IPS DF 19.7 (cell line): ENCODE measurements at regions not wholly inside any gene's neighbourhood (a gene's known extent, or its start where the extent isn't known, plus 50 kb on each side); places are given as distances from the start of the nearest gene placed in this dataset.

ENCODE experiments used
- DNase-seq: peaks from one replicate; pipeline ENCODE4 v3.0.0-alpha.2; 2013; ENCODE audit warnings: low read depth, low spot score

DNA sequence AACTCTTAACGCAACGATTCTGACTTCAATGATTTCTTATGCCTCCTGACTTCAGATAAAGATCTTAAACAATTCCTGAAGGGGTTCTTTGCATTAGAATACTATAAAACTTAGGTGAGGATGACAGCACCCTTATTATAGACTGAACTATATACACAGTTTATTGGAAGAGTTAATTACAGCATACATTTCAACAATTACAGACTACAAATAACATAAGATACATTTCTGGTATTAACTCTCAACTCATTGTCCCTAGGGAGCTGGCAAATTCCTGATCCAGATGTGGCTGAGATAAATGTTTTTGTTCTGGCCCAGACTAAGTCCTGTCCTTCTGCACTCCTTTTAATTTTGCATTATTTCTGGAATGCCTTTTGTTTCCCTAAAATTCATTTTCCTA lies 155.5 kb upstream of the TMC3 start:
- DNase-seq, result no peak

DNA sequence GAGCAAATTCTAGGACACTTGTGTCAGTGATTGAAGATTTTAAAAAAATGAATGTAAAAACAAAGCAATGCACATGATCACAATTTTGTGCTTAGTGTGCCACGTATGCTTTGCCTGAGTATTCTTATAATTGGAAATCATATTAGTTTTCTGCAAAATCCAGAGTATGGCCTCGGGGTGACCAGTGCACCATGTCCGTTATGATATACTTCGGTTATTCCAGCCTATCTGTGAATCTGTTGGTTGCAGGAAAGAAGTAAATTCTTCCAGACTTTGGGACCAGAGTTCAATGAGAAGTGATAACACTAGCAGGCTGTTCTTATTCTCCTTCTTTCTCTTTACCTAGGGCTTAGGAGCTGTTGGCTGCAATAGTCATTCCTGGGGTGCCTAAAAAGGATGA lies 152.0 kb upstream of the TMC3 start:
- DNase-seq, result no peak

DNA sequence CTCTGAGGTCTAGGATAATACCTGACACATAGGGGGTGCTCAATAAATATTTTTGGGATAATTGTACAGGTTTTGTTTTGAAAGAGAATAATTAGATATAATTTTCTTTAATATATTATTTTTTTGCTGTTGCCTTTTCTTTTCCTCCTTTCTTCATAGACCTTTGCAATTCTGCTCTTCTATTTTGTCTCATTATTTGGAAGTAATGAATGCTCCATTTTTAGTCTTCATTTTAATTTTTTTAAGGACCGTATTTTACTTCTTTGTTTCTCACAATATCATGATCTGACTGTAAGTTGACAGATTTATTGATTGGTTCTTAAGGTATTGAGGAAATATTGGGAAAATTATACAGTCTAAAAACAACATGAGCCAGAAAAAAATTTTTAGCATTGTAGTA lies 150.5 kb upstream of the TMC3 start:
- no peak for DNase-seq

DNA sequence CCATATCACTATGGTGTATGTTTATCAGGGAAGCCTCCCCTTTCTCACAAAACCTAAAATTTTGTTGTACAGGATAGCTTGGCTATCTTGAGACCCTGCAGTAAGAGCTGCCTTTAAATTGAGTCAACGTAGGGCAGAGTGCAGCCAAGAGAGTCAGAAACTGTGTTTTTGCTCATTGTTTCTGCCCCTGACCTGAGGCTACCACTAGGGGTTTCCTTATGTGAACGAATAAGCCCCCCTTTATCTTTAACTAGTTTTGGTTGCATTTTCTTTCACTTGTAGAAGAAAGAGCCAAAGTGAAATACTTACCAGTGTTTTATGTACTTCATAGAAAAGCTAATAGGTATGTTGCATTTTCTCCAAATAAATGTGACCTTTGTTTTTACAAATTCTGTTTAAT lies 149.9 kb upstream of the TMC3 start:
- DNase-seq, result no peak

DNA sequence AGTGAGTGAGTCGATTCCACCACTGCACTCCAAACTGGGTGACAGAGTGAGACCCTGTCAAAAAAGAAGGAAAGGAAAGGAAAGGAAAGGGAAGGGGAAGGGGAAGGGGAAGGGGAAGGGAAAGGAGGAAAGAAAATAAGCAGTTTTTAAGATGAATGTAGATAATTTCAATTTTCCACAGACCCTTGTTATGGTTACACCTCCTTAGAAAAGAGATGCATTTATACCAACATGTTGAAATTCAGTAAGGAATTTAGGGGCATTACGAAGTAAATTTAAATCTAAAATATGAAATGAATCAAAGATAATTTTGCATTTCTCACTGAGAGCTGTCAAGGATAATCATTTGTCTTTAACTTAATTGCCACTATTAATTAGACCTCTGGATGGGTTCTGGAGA lies 146.5 kb upstream of the TMC3 start:
- no peak for DNase-seq

DNA sequence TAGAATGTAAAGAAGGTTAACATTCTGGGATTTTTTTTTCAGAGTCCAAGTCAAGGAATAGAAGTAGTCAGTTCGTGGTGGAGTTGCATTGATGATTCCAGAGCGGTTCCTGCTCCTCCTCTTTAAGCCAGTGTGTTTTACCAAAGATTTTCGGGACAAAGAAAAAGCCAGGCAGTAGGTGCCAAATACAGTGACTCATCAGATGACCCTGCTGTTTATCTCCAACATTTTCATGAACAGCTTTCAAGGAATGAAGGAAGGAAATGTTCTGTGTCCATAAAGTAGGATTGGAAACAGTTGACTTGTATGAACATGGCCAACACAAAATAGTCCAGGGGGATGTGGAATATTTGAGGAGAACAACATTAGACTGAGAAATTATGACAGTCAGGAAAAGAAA lies 142.4 kb upstream of the TMC3 start:
- no peak for DNase-seq

DNA sequence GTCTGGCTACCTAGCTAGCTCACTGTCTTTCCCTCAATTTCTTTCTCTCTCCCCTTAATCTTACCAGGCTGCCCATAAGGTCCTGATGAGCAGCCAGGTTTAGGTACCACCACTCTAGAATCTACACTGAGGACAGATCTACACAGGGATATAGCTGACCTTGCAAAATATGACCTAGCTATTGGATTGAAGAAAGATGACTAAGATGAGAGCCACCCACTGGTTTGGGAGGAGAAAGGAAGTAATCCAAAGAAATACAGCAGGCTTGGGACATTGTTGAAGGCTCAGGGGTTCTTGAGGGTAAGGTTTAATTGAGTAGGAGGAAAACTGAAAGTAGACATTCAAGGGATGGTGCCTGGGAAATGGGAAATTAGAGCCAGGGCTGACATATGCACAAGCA lies 142.0 kb upstream of the TMC3 start:
- no peak for DNase-seq

DNA sequence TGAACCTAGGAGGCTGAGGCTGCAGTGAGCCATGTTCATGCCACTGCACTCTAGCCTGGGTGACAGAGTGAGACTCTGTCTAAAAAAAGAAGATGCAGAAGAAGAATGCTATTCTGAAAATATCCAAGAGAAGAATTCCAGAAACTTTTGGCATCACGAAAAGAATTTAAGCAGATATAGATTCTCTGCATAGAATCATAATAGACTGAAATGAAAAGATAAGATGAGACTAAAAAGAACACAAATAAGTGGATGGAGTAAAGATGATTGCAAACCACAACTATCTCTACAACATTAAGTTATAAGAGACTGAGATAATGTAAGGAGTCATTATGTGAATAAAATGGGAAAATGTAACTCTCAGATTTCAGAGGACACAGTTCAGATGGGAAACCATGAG lies 140.7 kb upstream of the TMC3 start:
- no peak for DNase-seq

DNA sequence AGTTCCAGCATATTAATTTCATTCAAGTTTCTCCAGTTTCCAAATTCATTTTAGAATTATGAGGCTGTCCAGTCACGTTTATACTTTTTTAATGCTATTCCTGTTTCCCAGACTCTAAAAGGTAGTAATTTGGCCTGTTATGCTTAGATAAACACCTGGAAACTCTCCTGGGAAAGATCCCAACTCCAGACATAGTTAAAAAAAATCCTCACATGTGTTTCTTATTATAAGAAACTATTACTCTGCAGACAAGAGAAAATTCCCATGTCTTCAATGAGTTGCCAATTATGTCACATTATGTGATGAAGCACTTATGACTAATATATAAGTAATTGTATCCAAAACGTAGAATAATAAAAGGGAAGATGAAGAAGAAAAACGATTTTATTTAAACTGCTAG lies 137.1 kb upstream of the TMC3 start:
- no peak for DNase-seq

DNA sequence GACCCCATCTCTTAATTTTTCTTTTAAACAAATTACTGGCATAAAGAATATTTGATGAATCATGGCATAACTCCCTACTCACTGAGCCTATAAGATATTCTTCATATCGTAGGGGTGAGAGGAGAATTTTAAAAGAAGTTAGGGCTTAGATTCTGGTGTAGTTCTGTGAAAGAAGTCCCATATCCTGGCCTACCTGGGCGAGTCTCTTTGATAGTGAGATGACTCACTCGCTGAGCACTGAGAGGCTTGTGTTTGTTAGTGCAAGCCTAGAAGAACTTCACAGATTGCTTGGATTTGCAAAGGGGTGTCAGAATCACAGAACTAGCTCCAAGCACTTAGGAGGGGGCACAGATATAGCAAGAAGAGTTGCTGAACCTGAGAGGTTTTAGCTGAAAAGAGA lies 133.8 kb upstream of the TMC3 start:
- DNase-seq, result no peak

DNA sequence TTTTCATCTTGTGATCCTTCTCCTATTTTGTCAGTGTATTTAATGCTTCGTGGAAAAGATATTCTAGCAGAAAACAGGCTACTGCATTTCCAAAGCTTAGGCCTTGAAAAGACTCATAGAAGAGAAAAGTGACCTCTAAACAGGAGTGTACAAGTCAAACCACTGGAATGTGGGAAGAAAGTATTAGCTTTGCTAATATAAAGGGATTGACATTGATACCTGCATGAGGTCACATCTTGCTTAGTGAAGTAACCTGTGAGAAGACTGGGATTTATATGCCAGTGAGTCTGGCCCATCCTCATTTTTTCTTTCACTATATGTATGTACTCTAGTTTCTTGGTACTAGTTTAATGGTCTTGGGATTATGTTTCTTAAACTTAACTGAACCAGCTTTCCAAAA lies 132.9 kb upstream of the TMC3 start:
- no peak for DNase-seq

DNA sequence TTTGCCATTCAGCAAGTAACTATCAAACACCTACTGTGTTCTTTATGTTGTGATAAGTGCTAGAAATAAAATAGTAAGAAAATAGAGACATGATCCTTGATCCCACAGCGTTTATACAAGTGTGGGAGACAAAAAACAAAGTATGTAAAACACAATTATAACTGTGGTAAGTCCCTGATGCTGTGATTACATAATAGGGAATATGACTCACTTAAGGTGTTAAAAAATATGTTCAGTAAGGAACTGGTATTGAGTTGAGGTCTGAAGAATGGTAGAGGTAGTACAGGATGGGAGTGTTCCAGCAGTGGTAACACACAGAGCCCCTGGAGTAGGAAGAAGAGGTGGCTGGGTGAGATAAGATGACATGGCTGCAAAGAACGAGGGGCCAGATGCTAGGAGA lies 132.1 kb upstream of the TMC3 start:
- no peak for DNase-seq

DNA sequence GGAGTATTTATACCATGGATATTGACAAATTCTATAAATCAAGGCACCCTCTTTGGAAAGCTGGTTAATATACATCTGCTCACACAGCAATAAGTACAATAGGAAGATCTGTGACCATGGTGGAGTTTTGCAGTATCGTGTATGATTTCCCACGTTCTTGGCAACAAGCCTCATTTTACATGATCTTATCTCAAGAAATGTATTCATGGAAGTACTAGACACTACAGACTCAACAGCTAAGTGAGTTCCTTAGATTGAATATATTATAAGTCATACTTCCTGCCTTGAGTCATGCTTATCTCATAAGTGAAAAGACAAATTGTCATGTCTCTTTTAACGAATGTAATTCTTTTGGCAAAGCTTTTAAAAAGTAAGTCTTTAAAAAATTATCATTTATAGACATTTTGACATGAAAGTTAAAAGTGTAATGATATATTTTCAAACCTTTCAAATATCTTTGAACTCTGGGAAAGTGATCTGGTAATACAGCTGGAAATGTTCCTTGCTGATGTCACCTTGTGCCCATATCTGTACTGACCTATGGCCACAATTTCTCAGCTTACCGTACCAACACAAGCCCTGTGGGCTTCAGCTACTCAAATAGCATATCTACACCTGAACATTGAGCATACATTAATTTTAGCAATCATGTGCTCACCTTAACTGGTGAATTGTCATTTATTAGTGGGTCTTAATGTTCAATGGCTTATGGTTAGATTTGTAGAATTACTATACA lies 130.3 kb upstream of the TMC3 start:
- no peak for DNase-seq

DNA sequence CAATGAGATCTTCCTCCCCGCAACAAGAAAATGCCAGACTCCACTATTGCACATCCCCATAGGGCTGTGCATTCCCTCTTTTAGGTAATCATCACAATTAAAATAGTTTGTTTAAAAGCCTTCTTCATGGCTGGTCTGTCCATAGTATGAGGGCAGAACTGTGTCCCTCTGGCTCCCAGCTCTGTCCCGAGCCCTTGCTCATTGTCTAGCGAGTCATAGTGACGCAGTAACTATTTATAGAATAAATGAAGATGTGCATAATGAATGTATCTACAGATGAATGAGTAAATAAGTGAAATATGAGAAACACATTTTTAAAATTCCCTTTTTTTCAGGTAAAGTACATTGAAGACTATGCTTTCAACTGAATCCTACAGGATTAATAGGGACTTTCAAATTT lies 128.4 kb upstream of the TMC3 start:
- DNase-seq, result no peak

DNA sequence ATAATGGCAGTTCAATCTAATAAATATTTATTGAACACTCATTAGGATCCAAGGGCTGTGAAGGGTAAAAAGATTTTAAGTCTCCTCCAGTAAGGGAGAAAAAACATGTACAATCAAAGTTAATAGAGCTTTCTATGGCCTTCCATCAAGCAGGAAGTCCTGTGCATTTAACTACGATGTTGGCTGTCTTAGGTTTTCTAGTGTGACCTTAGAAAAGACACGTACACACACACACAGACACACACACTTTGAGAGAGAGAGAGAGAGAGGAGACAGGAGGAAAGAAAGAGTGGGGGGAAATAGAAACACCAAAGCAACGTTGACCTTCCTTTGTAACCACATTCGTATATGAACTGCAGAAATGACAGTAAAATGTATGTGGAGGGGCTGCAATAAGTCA lies 126.1 kb upstream of the TMC3 start:
- no peak for DNase-seq

DNA sequence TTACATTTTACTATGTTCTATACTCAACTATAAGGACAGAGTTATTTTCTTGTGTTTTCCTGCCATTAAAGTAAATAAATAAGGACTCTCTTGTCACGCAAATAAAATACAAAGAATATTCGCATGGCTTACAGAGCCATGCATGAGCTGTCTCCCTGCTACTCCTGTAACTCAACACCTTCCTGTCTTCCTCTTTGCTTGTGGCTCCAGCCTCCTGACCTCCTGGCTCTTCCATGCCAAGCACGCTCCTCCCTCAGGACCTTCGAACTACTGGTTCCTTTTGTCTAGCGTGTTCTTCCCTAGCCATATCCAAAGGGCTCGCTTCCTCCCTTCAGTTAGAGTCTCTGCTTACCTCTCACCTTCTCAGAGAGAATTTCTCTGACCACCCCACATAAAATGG lies 124.3 kb upstream of the TMC3 start:
- DNase-seq, result no peak

DNA sequence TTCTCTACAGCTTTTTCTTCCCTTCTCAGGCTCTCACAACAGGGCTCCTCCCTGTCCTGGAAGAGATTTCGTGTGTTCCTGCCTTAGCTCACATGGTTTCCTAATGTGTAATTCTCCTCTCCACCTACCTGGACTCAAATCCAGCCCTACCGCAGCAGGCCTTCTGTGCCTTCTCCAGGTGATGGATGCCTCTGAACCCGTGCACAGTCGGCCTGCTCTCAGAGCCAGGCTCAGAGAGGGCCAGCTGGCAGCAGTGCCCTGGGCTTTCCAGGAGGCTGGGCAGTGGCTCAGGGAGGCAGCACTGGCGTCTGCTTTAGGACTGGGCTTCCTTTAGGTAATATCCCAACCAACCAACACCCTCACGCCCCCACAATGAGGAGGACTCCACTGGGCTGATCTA lies 123.2 kb upstream of the TMC3 start:
- no peak for DNase-seq

DNA sequence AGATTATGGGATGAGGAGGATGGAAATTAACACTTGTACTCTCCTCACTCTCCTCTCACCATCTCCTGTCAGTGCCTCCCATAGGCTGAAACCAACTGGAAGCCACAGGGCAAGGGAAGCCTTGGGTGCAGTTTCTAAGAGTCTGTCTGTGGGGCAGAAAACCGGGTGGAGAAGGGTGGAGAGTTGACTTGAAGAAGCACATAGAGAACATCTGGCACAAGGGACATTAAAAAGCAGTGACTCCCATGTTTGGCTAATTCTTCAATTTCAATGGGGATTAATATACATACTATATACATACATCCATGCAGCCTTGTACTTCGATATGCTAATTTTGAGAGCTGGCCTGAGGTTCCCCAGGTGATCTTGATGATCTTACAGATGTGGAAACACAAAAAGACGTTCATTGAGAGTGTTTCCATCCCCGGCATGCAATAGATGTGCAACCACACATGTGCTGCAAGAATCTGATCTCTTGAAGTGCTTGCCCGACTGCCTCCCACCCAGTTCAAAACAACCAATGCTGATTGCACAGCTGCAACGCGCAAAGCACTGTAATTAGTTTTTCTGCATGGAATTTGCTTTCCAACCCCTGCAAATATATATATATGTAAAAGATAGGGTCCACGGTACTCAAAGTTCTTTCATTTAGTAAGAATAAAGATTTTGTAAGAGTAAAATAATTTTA lies 121.9 kb upstream of the TMC3 start:
- DNase-seq, result no peak

DNA sequence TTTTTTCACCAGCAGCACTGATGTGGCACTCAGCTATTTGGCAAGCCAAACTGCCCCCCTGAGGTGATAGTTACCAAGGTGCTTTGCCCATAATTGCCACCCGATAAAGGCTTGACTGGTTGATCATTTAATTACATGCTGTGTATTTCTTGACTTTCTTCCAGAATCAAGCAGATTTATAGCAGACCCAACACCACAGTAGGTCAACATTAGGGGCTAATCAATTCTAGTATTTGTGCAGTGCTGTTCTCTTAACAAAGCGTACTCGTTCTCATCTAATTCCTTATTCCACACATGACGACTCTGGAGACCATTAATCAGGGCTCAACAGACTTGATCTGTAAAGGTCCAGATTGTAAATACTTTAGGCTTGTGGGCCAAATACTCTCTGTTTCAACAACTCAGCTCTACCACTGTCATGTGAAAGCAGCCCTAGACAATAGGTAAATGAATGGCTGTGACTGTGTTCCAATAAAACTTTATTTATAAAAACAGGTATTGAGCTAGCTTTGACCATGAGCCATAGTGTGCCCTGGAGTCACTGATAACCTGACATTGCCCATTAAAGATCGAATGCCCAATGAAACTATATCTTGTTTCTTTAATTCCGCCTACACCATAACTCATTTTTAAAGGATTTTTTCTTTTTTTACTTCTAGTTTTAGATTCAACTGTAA lies 119.1 kb upstream of the TMC3 start:
- DNase-seq, result no peak

DNA sequence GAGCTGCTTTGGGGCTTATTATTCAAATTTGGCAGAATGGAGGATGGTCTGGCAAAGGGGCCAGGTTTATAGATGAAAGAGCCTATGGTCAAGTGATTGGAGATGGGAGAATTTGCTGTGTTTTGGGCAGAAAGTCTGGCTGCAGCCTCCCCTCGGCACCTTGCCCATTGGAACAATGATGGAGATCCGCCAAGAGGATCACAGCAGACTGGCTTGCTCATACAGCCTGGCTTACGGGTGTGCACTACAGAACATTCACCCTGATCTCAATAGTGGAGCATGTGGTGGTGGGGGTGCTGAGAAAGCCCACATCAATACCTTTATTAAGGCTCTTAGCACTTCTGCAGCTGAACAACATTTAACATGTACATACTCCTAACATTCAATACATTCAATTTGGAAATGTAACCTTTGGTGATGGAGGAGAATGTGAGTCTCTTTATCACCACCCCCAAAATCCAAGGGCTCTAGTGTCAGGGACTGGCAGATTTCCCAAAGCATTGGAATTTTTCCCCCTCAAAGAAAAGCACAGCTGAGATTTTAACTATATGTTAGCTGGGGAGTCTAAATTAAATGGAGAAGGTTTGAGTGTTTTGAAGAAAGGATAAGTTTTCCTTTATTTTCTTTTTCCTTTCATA lies 118.4 kb upstream of the TMC3 start:
- no peak for DNase-seq

DNA sequence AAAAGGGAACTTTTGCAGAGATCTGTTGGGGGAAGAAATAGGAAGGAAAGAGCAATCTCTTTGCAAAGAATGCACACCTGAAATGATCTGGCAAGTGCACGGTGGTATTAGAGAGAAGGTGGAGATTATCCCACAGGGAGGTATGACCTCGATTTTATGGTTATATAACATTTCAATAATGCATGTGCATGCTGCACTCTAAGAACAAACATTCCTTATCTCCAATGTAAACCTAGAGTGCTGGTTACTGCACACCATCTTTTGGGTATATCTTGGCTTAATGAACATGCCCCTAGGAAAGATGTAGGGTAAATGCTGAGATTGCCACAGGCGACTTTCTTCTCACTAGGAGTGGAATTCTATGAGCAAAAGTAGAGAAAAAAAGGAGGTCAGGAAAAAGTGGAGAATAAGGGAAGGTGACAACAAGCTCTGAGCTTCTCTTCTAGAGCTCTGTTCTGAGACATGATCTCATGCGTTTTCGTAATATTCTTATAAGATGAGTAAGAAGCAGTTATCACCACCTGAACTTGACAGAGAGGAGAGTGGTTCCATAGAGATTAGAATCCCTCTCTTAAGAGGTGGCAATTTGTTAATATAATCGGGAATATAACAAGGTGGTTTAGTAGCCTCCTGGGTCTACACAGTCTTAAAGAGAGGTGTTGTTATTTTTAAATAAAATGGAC lies 117.5 kb upstream of the TMC3 start:
- no peak for DNase-seq

DNA sequence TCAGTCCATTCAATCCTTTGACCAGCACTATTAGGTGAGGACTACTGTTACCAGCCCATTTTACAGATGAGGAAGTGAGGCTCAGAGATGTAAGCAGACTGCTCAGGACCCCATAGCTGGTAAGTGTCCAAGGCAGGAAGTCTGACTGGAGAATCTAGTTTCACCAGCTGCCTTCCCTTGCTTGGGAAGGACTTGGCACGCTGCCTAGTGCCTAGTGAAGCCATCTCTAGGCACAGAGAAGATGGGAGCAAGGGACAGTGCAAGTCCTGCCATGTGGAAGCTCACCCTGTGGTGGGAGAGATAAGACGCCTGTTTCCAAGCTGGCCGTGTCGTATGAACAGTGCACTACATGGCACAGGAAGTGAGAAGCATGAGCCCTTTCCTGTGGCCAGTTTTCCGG lies 111.8 kb upstream of the TMC3 start:
- no peak for DNase-seq
